ENCODE measurements at regions not wholly inside any gene's neighbourhood (a gene's known extent, or its start where the extent isn't known, plus 50 kb on each side); places are given as distances from the start of the nearest gene placed in this dataset.
"Not testable (repeated sequence)": the region's sequence is repeated elsewhere in the genome, so short reads cannot be mapped to it uniquely, and the experiment has no call there.

DNA sequence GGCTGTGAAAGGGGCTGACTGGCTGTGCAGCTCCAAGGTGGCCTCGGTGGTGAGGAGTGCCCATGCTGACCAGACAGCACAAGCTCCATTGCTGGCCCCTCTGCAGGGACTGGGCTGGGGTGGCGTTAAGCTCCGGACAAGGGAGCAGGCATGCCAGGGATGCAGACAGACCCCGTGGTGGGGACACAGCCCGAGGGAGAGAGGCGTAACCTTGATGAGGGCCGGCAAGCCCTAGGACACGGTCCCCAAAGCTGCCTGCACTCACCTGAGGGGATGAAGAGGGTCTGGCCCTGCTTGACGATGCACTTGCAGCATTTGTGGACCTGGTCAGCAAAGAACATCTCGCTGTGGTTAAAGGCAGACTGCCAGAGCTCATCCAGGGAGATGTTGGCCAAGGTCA, 217.9 kb downstream of the TUBA3C start:
- TF ChIP-seq POLR2A, EP300 (IDR thresholded peaks at IDR 0.05): not testable (repeated sequence)
- TF ChIP-seq, protein P1, sequence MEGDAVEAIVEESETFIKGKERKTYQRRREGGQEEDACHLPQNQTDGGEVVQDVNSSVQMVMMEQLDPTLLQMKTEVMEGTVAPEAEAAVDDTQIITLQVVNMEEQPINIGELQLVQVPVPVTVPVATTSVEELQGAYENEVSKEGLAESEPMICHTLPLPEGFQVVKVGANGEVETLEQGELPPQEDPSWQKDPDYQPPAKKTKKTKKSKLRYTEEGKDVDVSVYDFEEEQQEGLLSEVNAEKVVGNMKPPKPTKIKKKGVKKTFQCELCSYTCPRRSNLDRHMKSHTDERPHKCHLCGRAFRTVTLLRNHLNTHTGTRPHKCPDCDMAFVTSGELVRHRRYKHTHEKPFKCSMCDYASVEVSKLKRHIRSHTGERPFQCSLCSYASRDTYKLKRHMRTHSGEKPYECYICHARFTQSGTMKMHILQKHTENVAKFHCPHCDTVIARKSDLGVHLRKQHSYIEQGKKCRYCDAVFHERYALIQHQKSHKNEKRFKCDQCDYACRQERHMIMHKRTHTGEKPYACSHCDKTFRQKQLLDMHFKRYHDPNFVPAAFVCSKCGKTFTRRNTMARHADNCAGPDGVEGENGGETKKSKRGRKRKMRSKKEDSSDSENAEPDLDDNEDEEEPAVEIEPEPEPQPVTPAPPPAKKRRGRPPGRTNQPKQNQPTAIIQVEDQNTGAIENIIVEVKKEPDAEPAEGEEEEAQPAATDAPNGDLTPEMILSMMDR (IDR thresholded peaks at IDR 0.05): not testable (repeated sequence)
